HUES6 (cell line): ENCODE measurements at regions not wholly inside any gene's neighbourhood (a gene's known extent, or its start where the extent isn't known, plus 50 kb on each side); places are given as distances from the start of the nearest gene placed in this dataset.

Source experiments
- H3K27ac ChIP-seq: 2 replicates; pipeline ENCODE4 v1.7.0; 2013; ENCODE audit warnings: low read depth, mild to moderate bottlenecking, low read length, inconsistent platforms
- H3K27me3 ChIP-seq: 2 replicates; pipeline ENCODE4 v1.6.1; 2013; ENCODE audit warnings: low read length; ENCODE audit not compliant: control insufficient read depth, insufficient read depth
- H3K36me3 ChIP-seq: 2 replicates; pipeline ENCODE4 v1.6.1; 2013; ENCODE audit warnings: low read length; ENCODE audit not compliant: control insufficient read depth, insufficient read depth
- H3K4me1 ChIP-seq: 2 replicates; pipeline ENCODE4 v1.6.1; 2013; ENCODE audit warnings: low read length; ENCODE audit not compliant: control insufficient read depth, insufficient read depth
- H3K4me3 ChIP-seq: 2 replicates; pipeline ENCODE4 v1.5.1; 2013; ENCODE audit warnings: low read depth, low read length
- H3K9ac ChIP-seq: one replicate; pipeline ENCODE4 v1.6.1; 2013; ENCODE audit warnings: mild to moderate bottlenecking, low read length
- H3K9me3 ChIP-seq: 2 replicates; pipeline ENCODE4 v1.6.1; 2013; ENCODE audit warnings: low read depth, low read length; ENCODE audit not compliant: control insufficient read depth, insufficient read depth

DNA sequence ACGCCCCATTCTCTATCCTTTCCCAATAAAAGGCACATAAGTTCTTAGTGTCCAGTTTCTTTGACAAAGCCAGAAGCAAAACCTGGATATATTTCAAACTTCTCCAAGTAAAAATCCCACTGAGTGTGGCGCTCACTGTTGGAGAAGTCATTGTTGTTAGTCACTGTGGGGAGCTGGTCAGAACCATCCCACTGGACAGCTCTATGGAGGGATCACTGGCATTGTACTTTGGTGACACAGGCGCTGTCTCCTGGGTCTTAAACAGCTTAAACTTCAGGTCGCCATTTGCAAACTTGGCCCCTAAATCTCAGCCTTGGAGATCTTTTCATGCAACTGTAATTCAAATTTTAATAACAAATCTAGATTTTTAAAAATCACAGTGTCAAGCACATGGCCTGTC is 111.5 kb upstream of the SLC24A3 start:
- Histone ChIP-seq H3K27me3 (no peaks in the 10 kb centered on the region), H3K9ac (no peak overlapping the region)

GRCh38 chr20:19104186-19104585 is 108.3 kb upstream of the SLC24A3 start:
- Histone ChIP-seq H3K4me1 (no peaks in the 10 kb centered on the region), H3K9ac (no peak overlapping the region), H3K4me3 (no peak overlapping the region), H3K27me3 (no peaks in the 10 kb centered on the region), H3K36me3 (no peaks in the 10 kb centered on the region), H3K9me3 (peaks cover 11% of the 10 kb centered on the region), H3K27ac (no peak overlapping the region)

More for the DNA sequence above, 111.5 kb upstream of the SLC24A3 start:
- Histone ChIP-seq H3K36me3 (no peaks in the 10 kb centered on the region), H3K4me1 (peaks cover 2% of the 10 kb centered on the region), H3K4me3 (no peak overlapping the region), H3K27ac (no peak overlapping the region), H3K9me3 (0 out of 2 replicates have a peak, but pooled peaks cover 4% of the 10 kb centered on the region)

- H3K4me1 ChIP-seq = no peaks in the 10 kb centered on the region
- H3K9ac ChIP-seq = no peak overlapping the region
- no peak overlapping the region for H3K4me3 ChIP-seq
- H3K9me3 ChIP-seq = peaks cover 9% of the 10 kb centered on the region
- H3K27me3 ChIP-seq = no peaks in the 10 kb centered on the region
- no peaks in the 10 kb centered on the region for H3K36me3 ChIP-seq
- H3K27ac ChIP-seq = no peak overlapping the region
These were observed 104.3 kb upstream of the SLC24A3 start for GRCh38 chr20:19108155-19108554.

DNA sequence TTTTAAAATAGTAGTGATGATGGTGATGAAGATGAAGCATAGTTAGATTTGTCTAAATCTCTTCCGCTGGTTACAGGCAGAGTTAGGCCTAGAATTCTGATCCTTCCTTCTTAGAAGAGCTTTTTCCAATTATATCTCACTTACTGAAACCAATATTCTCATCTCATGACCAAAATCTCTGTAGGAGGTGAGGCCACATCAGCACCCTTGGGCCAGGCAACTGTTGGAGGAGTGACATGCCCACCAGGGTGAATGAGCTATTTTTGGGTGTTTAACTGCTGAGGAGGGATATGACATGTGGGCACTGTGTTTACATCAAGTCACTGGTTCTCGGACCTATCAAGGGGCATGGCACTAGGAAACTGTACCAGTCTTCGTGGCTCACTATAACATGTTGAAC is 102.2 kb upstream of the SLC24A3 start:
- Histone ChIP-seq H3K27me3 (no peaks in the 10 kb centered on the region), H3K4me3 (no peak overlapping the region), H3K9ac (no peak overlapping the region), H3K36me3 (no peaks in the 10 kb centered on the region), H3K4me1 (no peaks in the 10 kb centered on the region), H3K27ac (no peak overlapping the region), H3K9me3 (peaks cover 9% of the 10 kb centered on the region)

GRCh38 chr20:19110881-19111460 is 101.5 kb upstream of the SLC24A3 start:
- Histone ChIP-seq H3K4me3 (no peak overlapping the region), H3K27me3 (no peaks in the 10 kb centered on the region)

DNA sequence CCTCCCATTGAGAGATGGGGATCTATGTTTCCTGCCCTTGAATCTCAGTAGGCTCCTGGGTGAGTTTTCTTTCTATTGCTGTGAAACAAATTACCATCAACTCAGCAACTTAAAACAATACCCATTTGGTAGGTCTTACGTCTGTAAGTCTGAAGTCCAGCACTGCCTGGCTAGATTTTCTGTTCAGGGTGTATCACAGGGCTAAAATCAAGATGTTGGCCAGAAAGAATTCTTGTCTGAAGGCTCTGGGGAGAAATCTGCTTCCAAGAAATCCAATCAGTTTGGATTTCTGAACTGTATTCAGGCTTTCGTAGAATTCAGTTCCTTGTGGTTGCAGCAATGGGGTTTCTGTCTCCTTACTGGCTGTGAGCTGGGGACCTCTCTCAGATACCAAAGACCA is 99.6 kb upstream of the SLC24A3 start:
- no peak overlapping the region for H3K27ac ChIP-seq
- H3K9me3 ChIP-seq = peaks cover 9% of the 10 kb centered on the region
- no peaks in the 10 kb centered on the region for H3K36me3 ChIP-seq
- H3K9ac ChIP-seq = no peak overlapping the region
- H3K4me3 ChIP-seq = no peak overlapping the region
- no peaks in the 10 kb centered on the region for H3K4me1 ChIP-seq
- H3K27me3 ChIP-seq = no peaks in the 10 kb centered on the region

More at GRCh38 chr20:19110881-19111460, 101.5 kb upstream of the SLC24A3 start:
- peaks cover 9% of the 10 kb centered on the region for H3K9me3 ChIP-seq
- H3K9ac ChIP-seq = no peak overlapping the region
- no peaks in the 10 kb centered on the region for H3K4me1 ChIP-seq
- no peak overlapping the region for H3K27ac ChIP-seq
- no peaks in the 10 kb centered on the region for H3K36me3 ChIP-seq

- Histone ChIP-seq H3K27me3 (no peaks in the 10 kb centered on the region), H3K9me3 (peaks cover 4% of the 10 kb centered on the region), H3K9ac (no peak overlapping the region)
These were observed 99.0 kb upstream of the SLC24A3 start for GRCh38 chr20:19113343-19113930.

GRCh38 chr20:19114410-19114809 is 98.0 kb upstream of the SLC24A3 start:
- Histone ChIP-seq H3K4me3 (no peak overlapping the region), H3K9ac (no peak overlapping the region), H3K36me3 (no peaks in the 10 kb centered on the region), H3K27me3 (no peaks in the 10 kb centered on the region), H3K9me3 (0 out of 2 replicates have a peak, but pooled peaks cover 3% of the 10 kb centered on the region), H3K4me1 (no peaks in the 10 kb centered on the region), H3K27ac (no peak overlapping the region)

More at GRCh38 chr20:19113343-19113930, 99.0 kb upstream of the SLC24A3 start:
- Histone ChIP-seq H3K36me3 (no peaks in the 10 kb centered on the region), H3K4me3 (no peak overlapping the region), H3K27ac (no peak overlapping the region), H3K4me1 (no peaks in the 10 kb centered on the region)

GRCh38 chr20:19115581-19115980 is 96.9 kb upstream of the SLC24A3 start:
- Histone ChIP-seq H3K4me3 (no peak overlapping the region), H3K27ac (no peak overlapping the region), H3K4me1 (no peaks in the 10 kb centered on the region), H3K9ac (no peak overlapping the region), H3K27me3 (no peaks in the 10 kb centered on the region), H3K36me3 (no peaks in the 10 kb centered on the region), H3K9me3 (no peaks in the 10 kb centered on the region)

DNA sequence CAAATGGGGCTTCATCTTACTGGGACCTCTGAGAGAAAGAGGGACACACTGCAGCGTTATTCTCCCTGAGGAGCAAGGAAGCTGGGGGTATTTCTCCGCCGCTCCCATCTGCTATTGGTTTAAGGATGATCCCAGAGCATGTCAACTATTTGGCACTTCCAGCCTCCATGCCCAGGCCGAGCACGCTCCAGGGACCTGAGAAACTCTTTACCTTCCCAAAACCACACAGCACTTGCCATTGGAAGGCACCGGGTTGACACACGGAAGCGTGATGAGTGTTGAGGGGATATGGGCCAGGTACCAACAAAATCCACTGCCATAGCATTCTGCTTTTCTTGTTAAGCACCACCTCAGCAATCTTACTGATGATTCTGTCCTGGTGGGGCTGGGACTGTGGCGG is 92.4 kb upstream of the SLC24A3 start:
- Histone ChIP-seq H3K36me3 (no peaks in the 10 kb centered on the region), H3K4me3 (no peak overlapping the region), H3K27me3 (no peaks in the 10 kb centered on the region), H3K4me1 (no peaks in the 10 kb centered on the region), H3K9ac (no peak overlapping the region), H3K9me3 (no peaks in the 10 kb centered on the region), H3K27ac (no peak overlapping the region)

DNA sequence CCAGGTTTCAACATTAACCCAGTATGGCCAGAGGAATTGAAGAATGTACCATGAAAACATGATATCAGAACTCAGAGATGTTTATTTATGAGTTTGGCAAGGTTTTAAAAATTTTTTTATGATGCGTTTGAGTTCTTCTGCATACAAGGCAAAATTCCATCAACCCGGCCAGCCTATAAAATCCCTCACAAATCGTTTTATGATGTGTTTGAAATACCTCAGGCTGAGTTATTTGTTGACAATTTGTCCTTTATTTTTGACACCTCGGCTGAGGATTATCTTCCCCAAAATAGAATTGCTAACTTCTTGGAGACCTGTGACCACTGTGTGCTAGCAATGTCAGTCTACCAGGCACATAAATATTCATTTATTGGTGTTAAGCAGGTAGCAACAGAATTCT is 91.9 kb upstream of the SLC24A3 start:
- H3K27ac ChIP-seq = no peak overlapping the region
- H3K4me1 ChIP-seq = no peaks in the 10 kb centered on the region

More for the DNA sequence above, 91.9 kb upstream of the SLC24A3 start:
- Histone ChIP-seq H3K4me3 (no peak overlapping the region), H3K27me3 (no peaks in the 10 kb centered on the region), H3K36me3 (no peaks in the 10 kb centered on the region), H3K9me3 (no peaks in the 10 kb centered on the region), H3K9ac (no peak overlapping the region)
